ENCODE measurements at regions not wholly inside any gene's neighbourhood (a gene's known extent, or its start where the extent isn't known, plus 50 kb on each side); places are given as distances from the start of the nearest gene placed in this dataset.
"Not testable (repeated sequence)": the region's sequence is repeated elsewhere in the genome, so short reads cannot be mapped to it uniquely, and the experiment has no call there.

DNA sequence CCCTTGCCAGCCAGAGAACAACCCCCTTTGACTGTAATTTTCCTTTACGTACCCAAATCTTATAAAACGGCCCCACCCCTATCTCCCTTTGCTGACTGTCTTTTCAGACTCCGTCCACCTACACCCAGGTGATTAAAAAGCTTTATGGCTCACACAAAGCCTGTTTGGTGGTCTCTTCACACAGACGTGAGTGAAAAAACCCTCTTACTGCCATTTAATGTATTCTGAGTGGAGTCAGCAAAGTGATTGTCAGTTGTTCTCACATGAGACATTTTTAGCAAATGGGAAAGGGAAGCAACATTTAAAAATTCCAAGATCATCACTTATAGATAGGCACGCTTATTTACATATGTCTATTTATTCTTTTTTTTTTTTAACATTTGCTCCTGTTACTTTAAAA lies 1701.3 kb upstream of the LRRTM1 start:
- TF ChIP-seq, protein P1, sequence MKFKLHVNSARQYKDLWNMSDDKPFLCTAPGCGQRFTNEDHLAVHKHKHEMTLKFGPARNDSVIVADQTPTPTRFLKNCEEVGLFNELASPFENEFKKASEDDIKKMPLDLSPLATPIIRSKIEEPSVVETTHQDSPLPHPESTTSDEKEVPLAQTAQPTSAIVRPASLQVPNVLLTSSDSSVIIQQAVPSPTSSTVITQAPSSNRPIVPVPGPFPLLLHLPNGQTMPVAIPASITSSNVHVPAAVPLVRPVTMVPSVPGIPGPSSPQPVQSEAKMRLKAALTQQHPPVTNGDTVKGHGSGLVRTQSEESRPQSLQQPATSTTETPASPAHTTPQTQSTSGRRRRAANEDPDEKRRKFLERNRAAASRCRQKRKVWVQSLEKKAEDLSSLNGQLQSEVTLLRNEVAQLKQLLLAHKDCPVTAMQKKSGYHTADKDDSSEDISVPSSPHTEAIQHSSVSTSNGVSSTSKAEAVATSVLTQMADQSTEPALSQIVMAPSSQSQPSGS (tag by site-specific recombination; IDR thresholded peaks at IDR 0.05; ENCODE audit: low read depth) = not testable (repeated sequence)
- TF ChIP-seq, protein P2, sequence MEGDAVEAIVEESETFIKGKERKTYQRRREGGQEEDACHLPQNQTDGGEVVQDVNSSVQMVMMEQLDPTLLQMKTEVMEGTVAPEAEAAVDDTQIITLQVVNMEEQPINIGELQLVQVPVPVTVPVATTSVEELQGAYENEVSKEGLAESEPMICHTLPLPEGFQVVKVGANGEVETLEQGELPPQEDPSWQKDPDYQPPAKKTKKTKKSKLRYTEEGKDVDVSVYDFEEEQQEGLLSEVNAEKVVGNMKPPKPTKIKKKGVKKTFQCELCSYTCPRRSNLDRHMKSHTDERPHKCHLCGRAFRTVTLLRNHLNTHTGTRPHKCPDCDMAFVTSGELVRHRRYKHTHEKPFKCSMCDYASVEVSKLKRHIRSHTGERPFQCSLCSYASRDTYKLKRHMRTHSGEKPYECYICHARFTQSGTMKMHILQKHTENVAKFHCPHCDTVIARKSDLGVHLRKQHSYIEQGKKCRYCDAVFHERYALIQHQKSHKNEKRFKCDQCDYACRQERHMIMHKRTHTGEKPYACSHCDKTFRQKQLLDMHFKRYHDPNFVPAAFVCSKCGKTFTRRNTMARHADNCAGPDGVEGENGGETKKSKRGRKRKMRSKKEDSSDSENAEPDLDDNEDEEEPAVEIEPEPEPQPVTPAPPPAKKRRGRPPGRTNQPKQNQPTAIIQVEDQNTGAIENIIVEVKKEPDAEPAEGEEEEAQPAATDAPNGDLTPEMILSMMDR (tag by site-specific recombination; IDR thresholded peaks at IDR 0.05) = not testable (repeated sequence)
- TF ChIP-seq, protein P3, sequence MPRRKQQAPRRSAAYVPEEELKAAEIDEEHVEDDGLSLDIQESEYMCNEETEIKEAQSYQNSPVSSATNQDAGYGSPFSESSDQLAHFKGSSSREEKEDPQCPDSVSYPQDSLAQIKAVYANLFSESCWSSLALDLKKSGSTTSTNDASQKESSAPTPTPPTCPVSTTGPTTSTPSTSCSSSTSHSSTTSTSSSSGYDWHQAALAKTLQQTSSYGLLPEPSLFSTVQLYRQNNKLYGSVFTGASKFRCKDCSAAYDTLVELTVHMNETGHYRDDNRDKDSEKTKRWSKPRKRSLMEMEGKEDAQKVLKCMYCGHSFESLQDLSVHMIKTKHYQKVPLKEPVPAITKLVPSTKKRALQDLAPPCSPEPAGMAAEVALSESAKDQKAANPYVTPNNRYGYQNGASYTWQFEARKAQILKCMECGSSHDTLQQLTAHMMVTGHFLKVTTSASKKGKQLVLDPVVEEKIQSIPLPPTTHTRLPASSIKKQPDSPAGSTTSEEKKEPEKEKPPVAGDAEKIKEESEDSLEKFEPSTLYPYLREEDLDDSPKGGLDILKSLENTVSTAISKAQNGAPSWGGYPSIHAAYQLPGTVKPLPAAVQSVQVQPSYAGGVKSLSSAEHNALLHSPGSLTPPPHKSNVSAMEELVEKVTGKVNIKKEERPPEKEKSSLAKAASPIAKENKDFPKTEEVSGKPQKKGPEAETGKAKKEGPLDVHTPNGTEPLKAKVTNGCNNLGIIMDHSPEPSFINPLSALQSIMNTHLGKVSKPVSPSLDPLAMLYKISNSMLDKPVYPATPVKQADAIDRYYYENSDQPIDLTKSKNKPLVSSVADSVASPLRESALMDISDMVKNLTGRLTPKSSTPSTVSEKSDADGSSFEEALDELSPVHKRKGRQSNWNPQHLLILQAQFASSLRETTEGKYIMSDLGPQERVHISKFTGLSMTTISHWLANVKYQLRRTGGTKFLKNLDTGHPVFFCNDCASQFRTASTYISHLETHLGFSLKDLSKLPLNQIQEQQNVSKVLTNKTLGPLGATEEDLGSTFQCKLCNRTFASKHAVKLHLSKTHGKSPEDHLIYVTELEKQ (tag by site-specific recombination; IDR thresholded peaks at IDR 0.05; ENCODE audit: borderline replicate concordance) = not testable (repeated sequence)

Measured in HEK293 (cell line).